ENCODE measurements at regions not wholly inside any gene's neighbourhood (a gene's known extent, or its start where the extent isn't known, plus 50 kb on each side); places are given as distances from the start of the nearest gene placed in this dataset.

GRCh38 chr14:103201801-103202200, 78.5 kb downstream of the TNFAIP2 start:
- no peaks in the 10 kb centered on the region for H3K4me1 ChIP-seq (replicated peaks)
- DNase-seq (ENCODE audit: low spot score): no peak
- intact Hi-C loops (cut with DNase I): no loop called here
- TF ChIP-seq CTCF (IDR thresholded peaks at IDR 0.05): no peak
- no peak for TF ChIP-seq POLR2AphosphoS5 (IDR thresholded peaks at IDR 0.05)
- TF ChIP-seq POLR2A (IDR thresholded peaks at IDR 0.05): no peak
- no peak overlapping the region for H3K4me3 ChIP-seq
- H3K9me3 ChIP-seq: no peaks in the 10 kb centered on the region
- H3K27ac ChIP-seq: no peak overlapping the region
- no peaks in the 10 kb centered on the region for H3K27me3 ChIP-seq (replicated peaks; ENCODE audit: insufficient read depth)
- no peaks in the 10 kb centered on the region for H3K36me3 ChIP-seq
- 83% methylated on average over 6 of the region's 6 CpGs for WGBS

- intact Hi-C loops (cut with DNase I): no loop called here
- no peak for DNase-seq (ENCODE audit: low spot score)
- no peaks in the 10 kb centered on the region for H3K9me3 ChIP-seq
- no peak overlapping the region for H3K4me3 ChIP-seq
- no peak overlapping the region for H3K27ac ChIP-seq
- TF ChIP-seq POLR2AphosphoS5 (IDR thresholded peaks at IDR 0.05): no peak
- no peak for TF ChIP-seq POLR2A (IDR thresholded peaks at IDR 0.05)
- no peak for TF ChIP-seq CTCF (IDR thresholded peaks at IDR 0.05)
- H3K27me3 ChIP-seq (replicated peaks; ENCODE audit: insufficient read depth): no peaks in the 10 kb centered on the region
- H3K36me3 ChIP-seq: no peaks in the 10 kb centered on the region
- no peaks in the 10 kb centered on the region for H3K4me1 ChIP-seq (replicated peaks)
- 55% methylated on average over 5 of the region's 5 CpGs for WGBS
These were observed 81.7 kb downstream of the TNFAIP2 start for GRCh38 chr14:103204852-103205540.

- Histone ChIP-seq H3K27ac (no peak overlapping the region), H3K4me3 (no peak overlapping the region), H3K4me1 (replicated peaks) (no peaks in the 10 kb centered on the region), H3K27me3 (replicated peaks; ENCODE audit: insufficient read depth) (no peaks in the 10 kb centered on the region), H3K9me3 (no peaks in the 10 kb centered on the region), H3K36me3 (no peaks in the 10 kb centered on the region)
- DNase-seq (ENCODE audit: low spot score): no peak
- intact Hi-C loops (cut with DNase I): no loop called here
- no peak for TF ChIP-seq POLR2AphosphoS5 (IDR thresholded peaks at IDR 0.05)
- TF ChIP-seq POLR2A (IDR thresholded peaks at IDR 0.05): no peak
- no peak for TF ChIP-seq CTCF (IDR thresholded peaks at IDR 0.05)
- 97% methylated on average over 3 of the region's 3 CpGs for WGBS
These were observed 82.3 kb downstream of the TNFAIP2 start for GRCh38 chr14:103205541-103205906.

- intact Hi-C loops (cut with DNase I): no loop called here
- Histone ChIP-seq H3K9me3 (no peaks in the 10 kb centered on the region), H3K27ac (peak overlapping the region; percentile 54 to 62), H3K4me1 (replicated peaks) (no peaks in the 10 kb centered on the region), H3K36me3 (no peaks in the 10 kb centered on the region), H3K4me3 (no peak overlapping the region), H3K27me3 (replicated peaks; ENCODE audit: insufficient read depth) (no peaks in the 10 kb centered on the region)
- WGBS: 83% methylated on average over 4 of the region's 4 CpGs
- TF ChIP-seq CTCF (IDR thresholded peaks at IDR 0.05): no peak
- TF ChIP-seq POLR2AphosphoS5 (IDR thresholded peaks at IDR 0.05): no peak
- TF ChIP-seq POLR2A (IDR thresholded peaks at IDR 0.05): no peak
- DNase-seq (ENCODE audit: low spot score): no peak
These were observed 82.8 kb downstream of the TNFAIP2 start for GRCh38 chr14:103206023-103206481.

- 19% methylated on average over 26 of the region's 27 CpGs for WGBS
- Histone ChIP-seq H3K27me3 (replicated peaks; ENCODE audit: insufficient read depth) (no peaks in the 10 kb centered on the region), H3K9me3 (no peaks in the 10 kb centered on the region), H3K4me3 (peak overlapping the region; percentile 38 to 41), H3K4me1 (replicated peaks) (no peaks in the 10 kb centered on the region), H3K36me3 (no peaks in the 10 kb centered on the region), H3K27ac (peak overlapping the region; percentile 54 to 62)
- intact Hi-C loops (cut with DNase I): no loop called here
- peak; percentile 28 for DNase-seq (ENCODE audit: low spot score)
- TF ChIP-seq POLR2AphosphoS5 (IDR thresholded peaks at IDR 0.05): no peak
- TF ChIP-seq POLR2A (IDR thresholded peaks at IDR 0.05): no peak
- no peak for TF ChIP-seq CTCF (IDR thresholded peaks at IDR 0.05)
These were observed 83.7 kb downstream of the TNFAIP2 start for GRCh38 chr14:103206836-103207387.
